SK-N-SH (cell line): ENCODE measurements at regions not wholly inside any gene's neighbourhood (a gene's known extent, or its start where the extent isn't known, plus 50 kb on each side); places are given as distances from the start of the nearest gene placed in this dataset.

Source experiments
- ELF1 ChIP-seq: IDR thresholded peaks from 2 replicates; pipeline ENCODE4 v1.4.0; 2012
- EP300 ChIP-seq, 2 experiments: IDR thresholded peaks; 2 replicates each; pipeline versions ENCODE4 v1.4.0 to v1.6.1; 2012; ENCODE audit warnings: borderline replicate concordance in 1 of 2, low read depth in 1 of 2, low read length in 1 of 2
- EZH2phosphoT487 ChIP-seq: fragments of 200-600 bp; sonication (generic); IDR thresholded peaks from 2 replicates; pipeline ENCODE4 v1.6.1; 2017; ENCODE audit warnings: low read depth, mixed run types, mild to moderate bottlenecking, antibody characterized with exemption, moderate library complexity, borderline replicate concordance
- MEF2A ChIP-seq: IDR thresholded peaks from 2 replicates; pipeline ENCODE4 v1.4.0; 2012; ENCODE audit warnings: low read depth, borderline replicate concordance
- NRF1 ChIP-seq: IDR thresholded peaks from 2 replicates; pipeline ENCODE4 v1.6.1; 2012; ENCODE audit warnings: low read depth, mild to moderate bottlenecking, low read length
- POLR2AphosphoS5 ChIP-seq: IDR thresholded peaks from 2 replicates; pipeline ENCODE4 v1.6.1; 2012; ENCODE audit warnings: low read depth, low read length
- RAD21 ChIP-seq: IDR thresholded peaks from 2 replicates; pipeline ENCODE4 v1.6.1; 2012; ENCODE audit warnings: mild to moderate bottlenecking, low read length
- RXRA ChIP-seq: IDR thresholded peaks from 2 replicates; pipeline ENCODE4 v1.4.0; 2012; ENCODE audit warnings: low read depth, mild to moderate bottlenecking, borderline replicate concordance
- TAF1 ChIP-seq: IDR thresholded peaks from 2 replicates; pipeline ENCODE4 v1.6.1; 2012; ENCODE audit warnings: low read depth, mild to moderate bottlenecking, low read length, moderate library complexity, borderline replicate concordance
- TEAD4 ChIP-seq: IDR thresholded peaks from 2 replicates; pipeline ENCODE4 v1.4.0; 2012; ENCODE audit warnings: mild to moderate bottlenecking, borderline replicate concordance; ENCODE audit not compliant: insufficient read depth
- TF ChIP-seq, protein P1 (sequence below): IDR thresholded peaks from 2 replicates; pipeline ENCODE4 v1.4.0; 2012; ENCODE audit warnings: low read depth, borderline replicate concordance
- TF ChIP-seq, protein P2 (sequence below): IDR thresholded peaks from 2 replicates; pipeline ENCODE4 v1.4.0; 2012; ENCODE audit warnings: low read depth, borderline replicate concordance
- TF ChIP-seq, protein P3 (sequence below): fragments of 200-600 bp; sonication (generic); IDR thresholded peaks from 2 replicates; pipeline ENCODE4 v1.6.1; 2017; ENCODE audit warnings: antibody characterized with exemption, mild to moderate bottlenecking, moderate library complexity
- TF ChIP-seq, protein P4 (sequence below): fragments of 150-350 bp; IDR thresholded peaks from 2 replicates; pipeline ENCODE4 v1.6.1; 2017; ENCODE audit warnings: antibody characterized with exemption, low read length, low read depth, borderline replicate concordance

DNA sequence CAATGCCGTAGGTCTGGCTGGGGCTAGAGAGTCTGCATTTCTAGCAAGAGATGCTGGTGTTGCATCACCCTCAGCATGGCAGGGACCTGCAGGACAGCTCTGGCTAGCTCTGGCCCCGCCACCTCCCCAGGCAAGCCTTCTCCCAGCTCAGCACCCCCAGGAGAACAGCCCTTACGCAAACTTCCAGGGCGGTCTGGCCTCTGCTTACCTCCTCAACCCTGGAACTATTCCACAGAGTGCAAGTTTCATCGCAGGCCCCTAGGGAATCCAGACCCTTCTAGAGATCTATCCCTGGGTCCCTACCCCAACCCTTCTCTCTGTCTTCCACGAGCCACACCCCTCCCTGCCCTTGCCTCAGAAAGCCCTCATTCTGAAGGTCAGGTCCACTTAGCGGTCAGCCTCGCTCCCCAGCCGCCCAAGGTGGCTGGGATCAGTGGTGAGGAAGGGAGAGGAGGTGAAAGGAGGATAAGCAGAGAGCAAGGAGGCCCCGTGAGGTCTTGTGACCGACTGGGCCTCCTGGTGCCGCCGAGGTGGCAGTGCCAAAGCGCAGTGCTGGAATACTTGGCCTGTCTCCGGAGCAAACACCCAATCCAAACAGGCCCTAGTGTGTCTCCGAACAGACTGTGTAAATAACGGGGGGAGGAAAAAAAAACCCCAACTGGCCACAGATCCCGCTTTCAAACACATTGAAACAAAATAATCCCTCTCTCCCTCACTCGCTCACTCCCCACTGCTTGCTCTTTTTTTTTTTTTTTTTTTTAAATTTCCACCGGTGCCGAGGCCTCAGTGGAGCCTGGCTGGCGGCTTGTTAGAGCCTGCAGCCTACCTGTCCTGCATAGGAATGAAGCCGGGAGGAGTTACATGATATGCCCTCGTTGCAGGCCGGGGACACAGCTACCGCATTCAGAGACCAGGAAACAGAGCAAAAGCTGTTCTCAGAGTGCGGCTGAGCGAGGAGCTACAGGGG lies 380.9 kb downstream of the SOX9 start:
- TF ChIP-seq, protein P1, sequence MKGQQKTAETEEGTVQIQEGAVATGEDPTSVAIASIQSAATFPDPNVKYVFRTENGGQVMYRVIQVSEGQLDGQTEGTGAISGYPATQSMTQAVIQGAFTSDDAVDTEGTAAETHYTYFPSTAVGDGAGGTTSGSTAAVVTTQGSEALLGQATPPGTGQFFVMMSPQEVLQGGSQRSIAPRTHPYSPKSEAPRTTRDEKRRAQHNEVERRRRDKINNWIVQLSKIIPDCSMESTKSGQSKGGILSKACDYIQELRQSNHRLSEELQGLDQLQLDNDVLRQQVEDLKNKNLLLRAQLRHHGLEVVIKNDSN, result no peak
- TF ChIP-seq, protein P2, sequence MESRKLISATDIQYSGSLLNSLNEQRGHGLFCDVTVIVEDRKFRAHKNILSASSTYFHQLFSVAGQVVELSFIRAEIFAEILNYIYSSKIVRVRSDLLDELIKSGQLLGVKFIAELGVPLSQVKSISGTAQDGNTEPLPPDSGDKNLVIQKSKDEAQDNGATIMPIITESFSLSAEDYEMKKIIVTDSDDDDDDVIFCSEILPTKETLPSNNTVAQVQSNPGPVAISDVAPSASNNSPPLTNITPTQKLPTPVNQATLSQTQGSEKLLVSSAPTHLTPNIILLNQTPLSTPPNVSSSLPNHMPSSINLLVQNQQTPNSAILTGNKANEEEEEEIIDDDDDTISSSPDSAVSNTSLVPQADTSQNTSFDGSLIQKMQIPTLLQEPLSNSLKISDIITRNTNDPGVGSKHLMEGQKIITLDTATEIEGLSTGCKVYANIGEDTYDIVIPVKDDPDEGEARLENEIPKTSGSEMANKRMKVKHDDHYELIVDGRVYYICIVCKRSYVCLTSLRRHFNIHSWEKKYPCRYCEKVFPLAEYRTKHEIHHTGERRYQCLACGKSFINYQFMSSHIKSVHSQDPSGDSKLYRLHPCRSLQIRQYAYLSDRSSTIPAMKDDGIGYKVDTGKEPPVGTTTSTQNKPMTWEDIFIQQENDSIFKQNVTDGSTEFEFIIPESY, result no peak
- no peak for TF ChIP-seq ELF1
- TF ChIP-seq, protein P3, sequence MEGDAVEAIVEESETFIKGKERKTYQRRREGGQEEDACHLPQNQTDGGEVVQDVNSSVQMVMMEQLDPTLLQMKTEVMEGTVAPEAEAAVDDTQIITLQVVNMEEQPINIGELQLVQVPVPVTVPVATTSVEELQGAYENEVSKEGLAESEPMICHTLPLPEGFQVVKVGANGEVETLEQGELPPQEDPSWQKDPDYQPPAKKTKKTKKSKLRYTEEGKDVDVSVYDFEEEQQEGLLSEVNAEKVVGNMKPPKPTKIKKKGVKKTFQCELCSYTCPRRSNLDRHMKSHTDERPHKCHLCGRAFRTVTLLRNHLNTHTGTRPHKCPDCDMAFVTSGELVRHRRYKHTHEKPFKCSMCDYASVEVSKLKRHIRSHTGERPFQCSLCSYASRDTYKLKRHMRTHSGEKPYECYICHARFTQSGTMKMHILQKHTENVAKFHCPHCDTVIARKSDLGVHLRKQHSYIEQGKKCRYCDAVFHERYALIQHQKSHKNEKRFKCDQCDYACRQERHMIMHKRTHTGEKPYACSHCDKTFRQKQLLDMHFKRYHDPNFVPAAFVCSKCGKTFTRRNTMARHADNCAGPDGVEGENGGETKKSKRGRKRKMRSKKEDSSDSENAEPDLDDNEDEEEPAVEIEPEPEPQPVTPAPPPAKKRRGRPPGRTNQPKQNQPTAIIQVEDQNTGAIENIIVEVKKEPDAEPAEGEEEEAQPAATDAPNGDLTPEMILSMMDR, result no peak
- TF ChIP-seq TEAD4, result no peak
- no peak for TF ChIP-seq TAF1
- no peak for TF ChIP-seq NRF1
- no peak for TF ChIP-seq MEF2A
- TF ChIP-seq RAD21, result no peak
- no peak for TF ChIP-seq POLR2AphosphoS5
- no peak for TF ChIP-seq EP300 (IDR thresholded peaks at IDR 0.05; ENCODE audit: borderline replicate concordance in 1 of 2, low read depth in 1 of 2, low read length in 1 of 2)
- no peak for TF ChIP-seq EZH2phosphoT487
- TF ChIP-seq RXRA, result no peak
- TF ChIP-seq, protein P4, sequence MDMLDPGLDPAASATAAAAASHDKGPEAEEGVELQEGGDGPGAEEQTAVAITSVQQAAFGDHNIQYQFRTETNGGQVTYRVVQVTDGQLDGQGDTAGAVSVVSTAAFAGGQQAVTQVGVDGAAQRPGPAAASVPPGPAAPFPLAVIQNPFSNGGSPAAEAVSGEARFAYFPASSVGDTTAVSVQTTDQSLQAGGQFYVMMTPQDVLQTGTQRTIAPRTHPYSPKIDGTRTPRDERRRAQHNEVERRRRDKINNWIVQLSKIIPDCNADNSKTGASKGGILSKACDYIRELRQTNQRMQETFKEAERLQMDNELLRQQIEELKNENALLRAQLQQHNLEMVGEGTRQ, result no peak
